Spleen (tissue), 7 donors: ENCODE measurements at regions not wholly inside any gene's neighbourhood (a gene's known extent, or its start where the extent isn't known, plus 50 kb on each side); places are given as distances from the start of the nearest gene placed in this dataset.

Experiments
- CTCF ChIP-seq, 11 experiments: fragments of 200-600 bp in 7 of 11; fragments of 450-650 bp in 4 of 11; sonication (generic) in 4 of 11; IDR thresholded peaks in 8 of 11; conservative IDR thresholded peaks in 3 of 11; 1 replicate in 7 of 11; 2 replicates in 4 of 11; pipeline versions ENCODE4 v1.4.0 to v1.8.0; 2016 to 2021; ENCODE audit warnings: antibody characterized with exemption in 11 of 11, inconsistent platforms in 4 of 11, mild to moderate bottlenecking in 1 of 11
- POLR2A ChIP-seq, 3 donors: fragments of 450-650 bp; IDR thresholded peaks; one replicate each; pipeline ENCODE4 v1.5.1; 2017; ENCODE audit warnings: antibody characterized with exemption in 3 of 3, mild to moderate bottlenecking in 1 of 3
- POLR2AphosphoS5 ChIP-seq, 3 donors: sonication (generic); formaldehyde crosslinking; IDR thresholded peaks; one replicate each; pipeline ENCODE4 v1.5.1; 2017; ENCODE audit warnings: antibody characterized with exemption in 3 of 3
- donor health status: DM: no; HTN: no; CAD: no; lungs with moderate emphysema.
- donor health status: DM: no; HTN: no; CAD: no.
- donor health status: DM: no; HTN: no; CAD: no.

DNA sequence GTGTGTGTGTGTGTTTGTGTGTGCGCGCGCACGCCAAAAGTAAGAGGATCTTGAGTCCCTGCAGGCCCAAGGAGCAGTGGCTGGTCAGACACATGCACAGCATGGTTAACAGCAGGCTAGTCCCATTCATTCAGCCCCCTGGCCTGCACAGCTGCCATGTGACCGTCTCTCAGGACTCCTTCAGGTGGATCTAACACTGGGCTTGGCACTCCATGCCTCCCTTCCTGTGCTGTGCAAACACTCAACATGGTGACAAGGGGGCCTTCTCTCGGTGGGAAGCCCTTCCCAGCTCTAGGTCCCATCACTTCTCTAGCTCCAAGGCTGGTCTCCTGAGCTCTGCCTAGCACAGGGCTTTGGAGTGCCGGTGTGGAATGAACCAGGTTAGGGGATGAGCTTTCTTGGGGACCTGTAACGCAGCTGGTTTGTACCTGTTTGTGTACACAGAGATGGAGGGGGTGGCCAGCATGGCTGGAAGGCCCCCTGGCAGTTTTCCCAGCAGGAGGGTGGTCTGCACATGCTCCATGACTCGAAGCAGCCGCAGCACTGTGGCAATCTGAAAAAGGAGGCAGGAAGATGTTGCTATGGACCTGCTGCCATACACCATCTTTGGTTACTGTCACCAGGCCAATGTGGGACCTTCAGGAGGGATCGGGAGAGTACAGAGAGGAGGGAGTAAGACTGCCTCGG is 69.4 kb upstream of the GCSH start:
- no peak for TF ChIP-seq POLR2A (IDR thresholded peaks at IDR 0.05)
- no peak for TF ChIP-seq CTCF (IDR thresholded peaks at IDR 0.05 in 8 of 11, conservative IDR thresholded peaks at IDR 0.05 in 3 of 11)
- no peak for TF ChIP-seq POLR2AphosphoS5 (IDR thresholded peaks at IDR 0.05)
